ENCODE measurements at regions not wholly inside any gene's neighbourhood (a gene's known extent, or its start where the extent isn't known, plus 50 kb on each side); places are given as distances from the start of the nearest gene placed in this dataset.

DNA sequence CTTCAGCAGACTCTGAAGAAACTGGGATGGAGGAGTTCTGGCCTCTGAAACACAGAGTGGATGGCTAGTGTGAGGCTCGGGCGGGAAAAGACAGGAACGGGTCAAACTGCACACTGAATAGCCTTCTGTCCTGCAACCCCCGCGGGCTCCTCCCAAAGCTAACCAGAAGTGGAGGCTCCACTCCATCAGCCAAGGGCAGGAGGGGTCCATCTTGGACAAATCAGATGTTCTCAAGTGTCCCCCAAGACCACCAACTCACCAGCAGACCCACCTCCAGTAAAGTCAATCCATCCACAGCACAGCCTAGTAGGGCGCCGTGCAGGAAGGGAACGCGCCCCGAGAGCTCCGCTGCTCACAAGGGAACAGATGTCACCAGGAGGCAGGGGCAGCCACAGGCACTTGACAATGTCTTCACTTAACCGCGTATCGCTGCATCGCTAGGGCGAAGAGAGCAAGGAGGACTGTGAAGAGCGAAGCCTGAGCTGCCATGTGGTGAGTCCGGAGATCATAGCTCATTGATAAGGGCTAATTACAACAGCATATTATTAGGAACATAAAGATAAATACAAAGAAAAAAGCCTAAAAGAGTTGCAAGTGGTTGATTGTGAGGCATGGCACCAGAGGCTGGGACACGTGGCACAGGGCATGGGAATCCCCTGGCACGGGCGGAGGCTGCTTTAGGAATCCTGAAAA lies 494.6 kb upstream of the MYT1L start:
- H3K18ac ChIP-seq (ENCODE audit: extremely low read depth, low read length) = no peak overlapping the region
- H3K4me3 ChIP-seq (ENCODE audit: extremely low read depth in 1 of 4, insufficient read depth in 2 of 4, low read depth in 3 of 4, low read length in 4 of 4) = no peak overlapping the region
- no peaks in the 10 kb centered on the region for H4K20me1 ChIP-seq (replicated peaks in 1 of 2; ENCODE audit: control insufficient read depth in 1 of 2, insufficient read depth in 2 of 2, low read length in 2 of 2)
- H3K27me3 ChIP-seq (replicated peaks in 1 of 4; ENCODE audit: control insufficient read depth in 3 of 4, extremely low read depth in 1 of 4, insufficient read depth in 3 of 4, low read length in 3 of 4) = no peaks in the 10 kb centered on the region
- ChIA-PET POLR2A (ENCODE audit: partially characterized antibody) (interaction anchor here (0.6 kb wide), 1 partner anchor 86 kb away, joined by 3 read pairs; no protein-coding TSS in a partner anchor), CTCF (ENCODE audit: partially characterized antibody) (interaction anchor here (1.0 kb wide), 1 partner anchor 15 kb away, joined by 3 read pairs; no protein-coding TSS in a partner anchor)
- no peaks in the 10 kb centered on the region; a peak in 1 of 4 replicates for H3K9me3 ChIP-seq (ENCODE audit: insufficient read depth in 2 of 2, low read depth in 1 of 2, low read length in 1 of 2)
- no peaks in the 10 kb centered on the region for H3K79me2 ChIP-seq (ENCODE audit: control insufficient read depth in 1 of 2, insufficient read depth in 2 of 2, low read length in 2 of 2)
- no peak overlapping the region for H3K23ac ChIP-seq (ENCODE audit: insufficient read length)
- H3K23me2 ChIP-seq (ENCODE audit: low read depth, low read length) = no peaks in the 10 kb centered on the region
- H2BK12ac ChIP-seq (ENCODE audit: low read depth, low read length) = no peak overlapping the region
- no peaks in the 10 kb centered on the region for H3K4me1 ChIP-seq (replicated peaks in 1 of 4; ENCODE audit: control insufficient read depth in 3 of 4, insufficient read depth in 4 of 4, low read length in 3 of 4)
- no peak overlapping the region for H3K9ac ChIP-seq (replicated peaks in 1 of 4; ENCODE audit: extremely low read depth in 1 of 4, low read depth in 3 of 4, low read length in 3 of 4)
- H2BK15ac ChIP-seq (ENCODE audit: low read length) = no peak overlapping the region
- no peak overlapping the region for H2AFZ ChIP-seq (ENCODE audit: low read length)
- H3K4ac ChIP-seq (replicated peaks; ENCODE audit: insufficient read length, low read depth, low read length) = no peak overlapping the region
- no peak overlapping the region for H3K56ac ChIP-seq (replicated peaks; ENCODE audit: insufficient read length, low read depth, low read length)
- no peak overlapping the region for H3K27ac ChIP-seq (ENCODE audit: low read depth, low read length)
- no peak overlapping the region for H3K4me2 ChIP-seq (ENCODE audit: insufficient read depth in 1 of 2, low read depth in 2 of 2, low read length in 2 of 2)
- H2AK5ac ChIP-seq (ENCODE audit: low read depth, low read length) = no peak overlapping the region
- H4K5ac ChIP-seq (ENCODE audit: insufficient read length, low read depth, low read length) = no peak overlapping the region
- H2BK20ac ChIP-seq (ENCODE audit: low read length) = no peak overlapping the region
- H2BK120ac ChIP-seq (replicated peaks; ENCODE audit: low read depth, low read length) = no peak overlapping the region
- H4K8ac ChIP-seq (ENCODE audit: extremely low read depth, insufficient read depth, low read length) = no peak overlapping the region
- DNase-seq (ENCODE audit: low read depth in 1 of 2, low spot score in 2 of 2) (peak in 1 of 2 experiments; percentile 32), FAIRE-seq (no peak)
- no peak overlapping the region for H3K14ac ChIP-seq (ENCODE audit: insufficient read length)
- H4K91ac ChIP-seq (replicated peaks; ENCODE audit: insufficient read length, low read length) = no peak overlapping the region
- no peaks in the 10 kb centered on the region for H3K79me1 ChIP-seq (ENCODE audit: low read depth, low read length)
- WGBS, 2 experiments (ENCODE audit: extremely low coverage in 1 of 2, insufficient coverage in 1 of 2, insufficient read length in 1 of 2, insufficient replicate concordance in 2 of 2, low coverage in 1 of 2, low lambda C conversion rate in 2 of 2, missing lambda C conversion rate in 1 of 2) = 93% methylated on average over 21 of the region's 21 CpGs; no CpG with 5 or more reads in 1 of the 2 experiments
- no peaks in the 10 kb centered on the region for H3K36me3 ChIP-seq (ENCODE audit: control insufficient read depth in 2 of 4, insufficient read depth in 4 of 4, low read length in 3 of 4)
- no peak overlapping the region for H2BK5ac ChIP-seq (ENCODE audit: low read depth, low read length)
- TF ChIP-seq POU5F1 (IDR thresholded peaks at IDR 0.05; ENCODE audit: low read depth, low read length) (no peak), SIRT6 (IDR thresholded peaks at IDR 0.05; ENCODE audit: low read length) (no peak), TAF1 (IDR thresholded peaks at IDR 0.05; ENCODE audit: low read depth, low read length) (no peak), SP1 (IDR thresholded peaks at IDR 0.05; ENCODE audit: low read depth, low read length) (no peak), MAFK (IDR thresholded peaks at IDR 0.05; ENCODE audit: low read depth, low read length) (no peak), RBBP5 (IDR thresholded peaks at IDR 0.05; ENCODE audit: borderline replicate concordance, low read depth, low read length) (no peak)
- TF ChIP-seq, protein P1, sequence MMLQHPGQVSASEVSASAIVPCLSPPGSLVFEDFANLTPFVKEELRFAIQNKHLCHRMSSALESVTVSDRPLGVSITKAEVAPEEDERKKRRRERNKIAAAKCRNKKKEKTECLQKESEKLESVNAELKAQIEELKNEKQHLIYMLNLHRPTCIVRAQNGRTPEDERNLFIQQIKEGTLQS (IDR thresholded peaks at IDR 0.05; ENCODE audit: insufficient read depth, low read depth, low read length) = no peak

Measured in H1 (cell line).